Erythroblast (primary cell): ENCODE measurements at regions not wholly inside any gene's neighbourhood (a gene's known extent, or its start where the extent isn't known, plus 50 kb on each side); places are given as distances from the start of the nearest gene placed in this dataset.

Experiments used
- GATA1 ChIP-seq: IDR thresholded peaks from 2 replicates; pipeline ENCODE4 v1.6.1; 2011; ENCODE audit warnings: low read depth, mild to moderate bottlenecking, control low read depth, low read length, moderate library complexity
- POLR2A ChIP-seq: IDR thresholded peaks from 2 replicates; pipeline ENCODE4 v1.6.1; 2011; ENCODE audit warnings: mild to moderate bottlenecking, low read length

DNA sequence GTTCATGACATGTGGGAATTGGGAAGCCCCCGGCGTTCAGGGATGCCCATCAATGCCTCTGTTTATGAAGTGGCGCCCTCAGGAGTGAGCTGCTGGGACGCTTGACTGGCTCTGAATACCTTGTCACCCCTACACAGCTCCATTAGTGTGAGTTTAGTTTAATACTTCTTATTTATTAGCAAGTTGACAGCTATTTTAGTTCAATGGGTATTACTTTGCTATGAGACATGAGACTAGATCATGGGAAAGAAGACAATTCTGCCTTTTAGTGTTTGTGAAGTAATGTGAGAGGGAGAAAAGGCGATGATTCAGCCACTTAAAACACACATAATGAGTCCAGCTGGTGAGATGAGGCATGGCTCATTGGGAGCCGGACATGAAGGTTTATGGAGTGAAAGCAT, 678.5 kb downstream of the NR2F2 start:
- no peak for TF ChIP-seq POLR2A
- TF ChIP-seq GATA1: no peak
